ENCODE measurements at regions not wholly inside any gene's neighbourhood (a gene's known extent, or its start where the extent isn't known, plus 50 kb on each side); places are given as distances from the start of the nearest gene placed in this dataset.

DNA sequence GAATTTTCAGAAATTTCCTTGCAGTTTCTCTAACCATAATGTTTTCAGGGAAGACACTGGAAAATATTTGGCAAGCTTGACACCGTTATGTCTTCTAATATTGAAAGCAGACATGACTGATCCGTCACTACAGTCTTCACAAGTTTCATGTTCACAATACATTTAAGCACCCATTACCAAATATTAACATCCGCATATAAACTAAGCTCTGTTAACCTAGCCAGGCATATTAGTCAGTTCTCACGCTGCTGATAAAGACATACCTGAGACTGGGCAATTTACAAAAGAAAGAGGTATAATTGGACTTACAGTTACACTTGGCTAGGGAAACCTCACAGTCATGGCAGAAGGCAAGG, 162.7 kb upstream of the LYSMD4 start:
- Mint-ChIP-seq H3K36me3 (peaks cover 3% of the 10 kb centered on the region), H3K9me3 (peaks cover 17% of the 10 kb centered on the region), H3K27me3 (ENCODE audit: low read depth) (no peaks in the 10 kb centered on the region), H3K27ac (no peak overlapping the region), H3K4me1 (no peaks in the 10 kb centered on the region), H3K4me3 (no peak overlapping the region)
- TF ChIP-seq, protein P1, sequence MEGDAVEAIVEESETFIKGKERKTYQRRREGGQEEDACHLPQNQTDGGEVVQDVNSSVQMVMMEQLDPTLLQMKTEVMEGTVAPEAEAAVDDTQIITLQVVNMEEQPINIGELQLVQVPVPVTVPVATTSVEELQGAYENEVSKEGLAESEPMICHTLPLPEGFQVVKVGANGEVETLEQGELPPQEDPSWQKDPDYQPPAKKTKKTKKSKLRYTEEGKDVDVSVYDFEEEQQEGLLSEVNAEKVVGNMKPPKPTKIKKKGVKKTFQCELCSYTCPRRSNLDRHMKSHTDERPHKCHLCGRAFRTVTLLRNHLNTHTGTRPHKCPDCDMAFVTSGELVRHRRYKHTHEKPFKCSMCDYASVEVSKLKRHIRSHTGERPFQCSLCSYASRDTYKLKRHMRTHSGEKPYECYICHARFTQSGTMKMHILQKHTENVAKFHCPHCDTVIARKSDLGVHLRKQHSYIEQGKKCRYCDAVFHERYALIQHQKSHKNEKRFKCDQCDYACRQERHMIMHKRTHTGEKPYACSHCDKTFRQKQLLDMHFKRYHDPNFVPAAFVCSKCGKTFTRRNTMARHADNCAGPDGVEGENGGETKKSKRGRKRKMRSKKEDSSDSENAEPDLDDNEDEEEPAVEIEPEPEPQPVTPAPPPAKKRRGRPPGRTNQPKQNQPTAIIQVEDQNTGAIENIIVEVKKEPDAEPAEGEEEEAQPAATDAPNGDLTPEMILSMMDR (IDR thresholded peaks at IDR 0.05; ENCODE audit: unreplicated experiment), result no peak
- no peak for DNase-seq (ENCODE audit: low spot score in 2 of 2, unreplicated experiment in 2 of 2)

DNA sequence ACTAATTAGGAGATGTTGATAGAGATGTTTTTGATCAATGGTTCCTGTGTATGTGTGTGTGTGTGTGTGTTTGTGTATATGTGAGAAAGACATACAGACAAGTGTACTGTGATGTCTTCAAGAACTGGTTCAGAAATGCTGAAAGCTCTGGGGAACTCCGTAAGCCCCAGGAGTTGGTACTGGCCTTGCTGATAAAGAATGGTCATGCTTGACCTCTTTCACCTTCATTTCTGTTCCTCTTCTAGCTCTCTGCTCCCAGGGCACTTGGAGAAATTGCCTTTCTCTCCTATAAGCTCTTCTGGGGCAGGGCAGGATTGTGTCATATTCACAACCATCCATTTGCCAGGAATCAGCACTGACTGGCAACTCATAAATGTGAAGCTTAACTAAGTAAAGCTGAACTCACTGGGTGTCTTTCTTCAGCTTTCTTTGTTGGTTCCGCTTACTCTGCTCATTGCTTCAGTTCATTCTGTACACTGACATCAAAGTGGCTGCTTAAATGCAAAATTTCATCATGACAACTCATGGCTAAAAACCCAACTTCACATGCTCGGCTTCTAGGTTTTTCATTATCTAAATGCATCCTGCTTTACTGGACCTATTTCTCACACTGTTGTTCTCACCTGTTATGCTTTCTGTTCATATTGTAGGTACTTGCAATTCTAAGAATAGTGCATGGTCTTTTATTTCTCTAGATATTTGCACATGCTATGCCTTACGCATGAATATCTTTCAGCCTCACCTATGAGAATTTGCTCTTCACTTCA, 162.1 kb upstream of the LYSMD4 start:
- no peak for DNase-seq (ENCODE audit: low spot score in 2 of 2, unreplicated experiment in 2 of 2)
- Mint-ChIP-seq H3K4me1 (no peaks in the 10 kb centered on the region), H3K27me3 (ENCODE audit: low read depth) (no peaks in the 10 kb centered on the region), H3K9me3 (peaks cover 17% of the 10 kb centered on the region), H3K27ac (no peak overlapping the region), H3K36me3 (peaks cover 3% of the 10 kb centered on the region), H3K4me3 (no peak overlapping the region)
- TF ChIP-seq, protein P1 (IDR thresholded peaks at IDR 0.05; ENCODE audit: unreplicated experiment), result no peak

DNA sequence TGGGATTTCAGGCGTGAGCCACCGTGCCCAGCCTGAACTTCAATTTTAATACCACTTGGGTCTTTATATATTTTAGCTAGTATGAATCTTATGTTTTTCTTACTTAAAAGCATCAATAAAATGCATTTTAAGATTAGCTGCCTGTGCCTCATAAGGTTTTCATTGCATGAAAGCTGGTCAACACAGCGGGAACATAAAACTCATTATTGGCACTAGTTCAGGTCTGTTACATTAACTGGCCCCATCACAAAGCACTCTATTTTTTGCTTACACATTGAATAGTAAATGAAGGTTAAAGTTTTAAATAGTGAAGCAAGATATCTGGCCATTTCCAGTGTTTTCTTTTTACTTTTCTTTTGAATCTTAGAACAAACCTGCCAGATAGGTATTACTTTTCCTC, 145.6 kb upstream of the LYSMD4 start:
- H3K27ac Mint-ChIP-seq, result no peak overlapping the region
- peaks cover 19% of the 10 kb centered on the region for H3K36me3 Mint-ChIP-seq
- no peak overlapping the region for H3K4me3 Mint-ChIP-seq
- TF ChIP-seq, protein P1 (IDR thresholded peaks at IDR 0.05; ENCODE audit: unreplicated experiment), result no peak
- no peak for DNase-seq (ENCODE audit: low spot score in 2 of 2, unreplicated experiment in 2 of 2)
- H3K27me3 Mint-ChIP-seq (ENCODE audit: low read depth), result no peaks in the 10 kb centered on the region
- no peaks in the 10 kb centered on the region for H3K4me1 Mint-ChIP-seq
- H3K9me3 Mint-ChIP-seq, result peaks cover 12% of the 10 kb centered on the region

DNA sequence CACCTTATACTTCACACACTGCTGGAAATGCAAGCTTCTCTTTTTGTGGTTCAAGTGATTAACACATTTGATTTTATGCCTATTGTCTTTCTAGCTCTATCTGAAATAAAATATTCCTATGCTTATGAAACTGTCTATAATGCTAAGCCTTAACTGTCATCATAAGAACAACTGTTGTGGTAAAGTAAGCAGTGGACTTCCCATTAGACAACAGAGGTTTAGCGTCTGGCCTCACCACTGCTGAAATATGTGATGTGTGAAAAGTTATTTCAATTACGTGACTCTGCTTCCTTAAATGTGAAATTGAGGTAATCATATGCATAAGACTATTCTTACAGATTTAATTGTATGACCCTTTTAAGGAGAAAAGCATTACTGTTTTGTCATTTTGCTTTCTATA, 140.2 kb upstream of the LYSMD4 start:
- no peak for DNase-seq (ENCODE audit: low spot score in 2 of 2, unreplicated experiment in 2 of 2)
- Mint-ChIP-seq H3K36me3 (no peaks in the 10 kb centered on the region), H3K4me1 (no peaks in the 10 kb centered on the region)

DNA sequence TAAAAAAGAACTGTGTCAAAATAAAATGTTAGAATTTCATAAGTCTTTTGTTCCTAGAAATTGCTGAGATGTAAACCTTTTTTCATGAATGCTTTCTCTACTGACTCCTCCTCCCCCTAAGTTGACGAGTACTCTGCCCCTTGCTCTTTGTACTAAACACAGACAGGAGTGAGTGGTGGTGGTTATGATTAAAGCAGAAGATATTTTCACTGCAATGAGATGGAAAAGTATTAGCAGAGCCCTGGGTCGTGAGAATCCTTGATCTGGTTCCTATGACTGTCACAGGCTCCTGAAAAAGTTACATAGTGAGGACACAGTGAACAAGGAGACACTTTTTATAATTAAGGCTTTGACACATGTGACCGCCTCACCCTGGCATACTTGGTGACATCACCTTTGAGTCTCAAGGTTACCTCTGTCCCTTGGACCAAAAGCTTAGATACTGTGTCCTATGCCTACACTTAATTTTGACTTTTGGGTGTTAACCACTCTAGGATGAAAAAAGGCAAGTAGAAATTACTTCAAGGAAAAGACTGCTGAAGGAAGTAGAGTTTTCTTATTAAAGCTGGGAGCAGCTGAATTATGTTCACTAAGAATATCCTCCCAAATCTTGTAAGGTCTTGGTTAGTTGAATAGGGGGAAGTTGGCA, 130.4 kb upstream of the LYSMD4 start:
- DNase-seq (ENCODE audit: low spot score in 2 of 2, unreplicated experiment in 2 of 2), result no peak
- H3K4me3 Mint-ChIP-seq, result no peak overlapping the region
- H3K4me1 Mint-ChIP-seq, result no peaks in the 10 kb centered on the region
- peaks cover 3% of the 10 kb centered on the region for H3K36me3 Mint-ChIP-seq
- H3K9me3 Mint-ChIP-seq, result no peaks in the 10 kb centered on the region
- TF ChIP-seq, protein P1 (IDR thresholded peaks at IDR 0.05; ENCODE audit: unreplicated experiment), result no peak
- peaks cover 1% of the 10 kb centered on the region for H3K27me3 Mint-ChIP-seq (ENCODE audit: low read depth)
- H3K27ac Mint-ChIP-seq, result no peak overlapping the region

More for the DNA sequence above, 140.2 kb upstream of the LYSMD4 start:
- TF ChIP-seq, protein P1 (IDR thresholded peaks at IDR 0.05; ENCODE audit: unreplicated experiment), result no peak
- no peak overlapping the region for H3K27ac Mint-ChIP-seq
- H3K27me3 Mint-ChIP-seq (ENCODE audit: low read depth), result no peaks in the 10 kb centered on the region
- H3K4me3 Mint-ChIP-seq, result no peak overlapping the region
- H3K9me3 Mint-ChIP-seq, result no peaks in the 10 kb centered on the region
